DND-41 (cell line): ENCODE measurements at regions not wholly inside any gene's neighbourhood (a gene's known extent, or its start where the extent isn't known, plus 50 kb on each side); places are given as distances from the start of the nearest gene placed in this dataset.

ENCODE experiments used
- ATAC-seq: fragments of 200-7000 bp; cut with Tn5 transposase; 3 replicates; pipeline ENCODE4 v1.9.1; 2021; ENCODE audit warnings: low read depth; ENCODE audit not compliant: insufficient read depth
- DNase-seq: peaks from one replicate; pipeline ENCODE4 v3.0.0-alpha.2; 2020
- H2AFZ ChIP-seq: 2 replicates; pipeline ENCODE4 v1.6.0; 2012; ENCODE audit warnings: low read depth, low read length
- H3K27ac ChIP-seq: 2 replicates; pipeline ENCODE4 v1.5.1; 2012; ENCODE audit warnings: low read length, inconsistent platforms
- H3K27me3 ChIP-seq: fragments of 200-600 bp; sonication (generic); 2 replicates; pipeline ENCODE4 v1.6.0; 2012; ENCODE audit warnings: low read length, mild to moderate bottlenecking, inconsistent platforms; ENCODE audit not compliant: insufficient read depth, poor library complexity
- H3K36me3 ChIP-seq: 2 replicates; pipeline ENCODE4 v1.5.1; 2012; ENCODE audit warnings: low read length, inconsistent platforms; ENCODE audit not compliant: insufficient read depth
- H3K4me1 ChIP-seq: 2 replicates; pipeline ENCODE4 v1.5.1; 2012; ENCODE audit warnings: mild to moderate bottlenecking, low read length; ENCODE audit not compliant: insufficient read depth
- H3K4me2 ChIP-seq: 2 replicates; pipeline ENCODE4 v1.6.0; 2012; ENCODE audit warnings: mild to moderate bottlenecking, moderate library complexity, low read length, inconsistent platforms; ENCODE audit not compliant: insufficient read depth
- H3K4me3 ChIP-seq, 2 experiments: fragments of 200-600 bp in 1 of 2; shearing (Covaris generic) in 1 of 2; 2 replicates each; pipeline ENCODE4 v1.5.1; 2012 to 2016; ENCODE audit warnings: inconsistent platforms in 2 of 2, low read length in 2 of 2, mild to moderate bottlenecking in 2 of 2, low read depth in 1 of 2, moderate library complexity in 1 of 2
- H3K79me2 ChIP-seq: 2 replicates; pipeline ENCODE4 v1.6.0; 2012; ENCODE audit warnings: low read length, inconsistent platforms; ENCODE audit not compliant: insufficient read depth
- H3K9ac ChIP-seq: 2 replicates; pipeline ENCODE4 v1.6.0; 2012; ENCODE audit warnings: low read depth, mild to moderate bottlenecking, inconsistent platforms, low read length, moderate library complexity
- H3K9me3 ChIP-seq: 2 replicates; pipeline ENCODE4 v1.5.1; 2012; ENCODE audit warnings: low read length, moderate library complexity, mild to moderate bottlenecking, inconsistent platforms; ENCODE audit not compliant: insufficient read depth, severe bottlenecking
- H4K20me1 ChIP-seq: 2 replicates; pipeline ENCODE4 v1.6.0; 2012; ENCODE audit warnings: low read length; ENCODE audit not compliant: insufficient read depth
- CTCF ChIP-seq: IDR thresholded peaks from 2 replicates; pipeline ENCODE4 v1.5.1; 2012; ENCODE audit warnings: borderline replicate concordance, low read length, moderate library complexity, mild to moderate bottlenecking; ENCODE audit not compliant: poor library complexity, severe bottlenecking; ENCODE audit errors: extremely low read depth
- EZH2 ChIP-seq: IDR thresholded peaks from 3 replicates; pipeline ENCODE4 v1.6.1; 2012; ENCODE audit warnings: borderline replicate concordance, low read depth, mild to moderate bottlenecking, moderate library complexity, low read length, inconsistent platforms; ENCODE audit not compliant: severe bottlenecking

- Histone ChIP-seq H3K36me3 (no peaks in the 10 kb centered on the region), H2AFZ (no peak overlapping the region), H4K20me1 (no peaks in the 10 kb centered on the region), H3K4me2 (no peak overlapping the region), H3K4me1 (no peaks in the 10 kb centered on the region), H3K27me3 (no peaks in the 10 kb centered on the region), H3K4me3 (no peak overlapping the region), H3K9ac (no peak overlapping the region), H3K9me3 (no peaks in the 10 kb centered on the region), H3K79me2 (no peaks in the 10 kb centered on the region), H3K27ac (no peak overlapping the region)
- no peak for ATAC-seq
- DNase-seq, result no peak
- TF ChIP-seq CTCF, result no peak
Observed at GRCh38 chr18:73805991-73806390, 341.6 kb downstream of the FBXO15 start.

- TF ChIP-seq EZH2, result no peak
- TF ChIP-seq CTCF, result no peak
- no peaks in the 10 kb centered on the region for H3K27me3 ChIP-seq
- H3K27ac ChIP-seq, result no peak overlapping the region
- H3K79me2 ChIP-seq, result no peaks in the 10 kb centered on the region
- no peak overlapping the region for H3K9ac ChIP-seq
- no peak overlapping the region for H3K4me2 ChIP-seq
- H3K4me3 ChIP-seq, result no peak overlapping the region
- no peaks in the 10 kb centered on the region for H3K4me1 ChIP-seq
- ATAC-seq (no peak), DNase-seq (no peak)
- H3K36me3 ChIP-seq, result no peaks in the 10 kb centered on the region
- no peaks in the 10 kb centered on the region for H3K9me3 ChIP-seq
- no peaks in the 10 kb centered on the region for H4K20me1 ChIP-seq
- no peak overlapping the region for H2AFZ ChIP-seq
Observed at GRCh38 chr18:73797419-73797818, 350.2 kb downstream of the FBXO15 start.

- Histone ChIP-seq H3K79me2 (no peaks in the 10 kb centered on the region), H3K36me3 (no peaks in the 10 kb centered on the region), H3K9me3 (no peaks in the 10 kb centered on the region), H3K27me3 (no peaks in the 10 kb centered on the region), H2AFZ (no peak overlapping the region), H3K27ac (no peak overlapping the region), H3K4me3 (no peak overlapping the region), H4K20me1 (no peaks in the 10 kb centered on the region), H3K4me2 (no peak overlapping the region), H3K4me1 (no peaks in the 10 kb centered on the region), H3K9ac (no peak overlapping the region)
- no peak for DNase-seq
- TF ChIP-seq EZH2 (no peak), CTCF (no peak)
- no peak for ATAC-seq
Observed at GRCh38 chr18:73793386-73793785, 354.2 kb downstream of the FBXO15 start.

- no peak overlapping the region for H3K27ac ChIP-seq
- no peaks in the 10 kb centered on the region for H3K79me2 ChIP-seq
- H4K20me1 ChIP-seq, result no peaks in the 10 kb centered on the region
- H3K4me1 ChIP-seq, result no peaks in the 10 kb centered on the region
- no peaks in the 10 kb centered on the region for H3K36me3 ChIP-seq
- H3K9me3 ChIP-seq, result no peaks in the 10 kb centered on the region
- TF ChIP-seq CTCF (no peak), EZH2 (no peak)
- DNase-seq (no peak), ATAC-seq (no peak)
- H3K4me2 ChIP-seq, result no peak overlapping the region
- H3K27me3 ChIP-seq, result no peaks in the 10 kb centered on the region
- H3K9ac ChIP-seq, result no peak overlapping the region
- H2AFZ ChIP-seq, result no peak overlapping the region
- no peak overlapping the region for H3K4me3 ChIP-seq
Observed at GRCh38 chr18:73791081-73791480, 356.6 kb downstream of the FBXO15 start.
